Upper lobe of right lung (tissue), 1 donor: ENCODE measurements at regions not wholly inside any gene's neighbourhood (a gene's known extent, or its start where the extent isn't known, plus 50 kb on each side); places are given as distances from the start of the nearest gene placed in this dataset.

Experiments used
- ATAC-seq: fragments of 200-7000 bp; cut with Tn5 transposase; one replicate; pipeline ENCODE4 v1.9.1; 2020; ENCODE audit warnings: mild to moderate bottlenecking, moderate library complexity
- DNase-seq: peaks from one replicate; pipeline ENCODE4 v3.0.0-alpha.2; 2020
- H3K27ac ChIP-seq: fragments of 200-600 bp; one replicate; pipeline ENCODE4 v1.8.0; 2022
- H3K27me3 ChIP-seq: fragments of 200-600 bp; one replicate; pipeline ENCODE4 v1.8.0; 2022; ENCODE audit warnings: mild to moderate bottlenecking
- H3K36me3 ChIP-seq: fragments of 200-600 bp; one replicate; pipeline ENCODE4 v1.8.0; 2022
- H3K4me1 ChIP-seq: fragments of 200-600 bp; one replicate; pipeline ENCODE4 v1.8.0; 2022
- H3K4me3 ChIP-seq: fragments of 200-600 bp; one replicate; pipeline ENCODE4 v1.8.0; 2022; ENCODE audit warnings: mild to moderate bottlenecking
- H3K9me3 ChIP-seq: fragments of 200-600 bp; one replicate; pipeline ENCODE4 v1.8.0; 2022
- CTCF ChIP-seq: fragments of 200-600 bp; IDR thresholded peaks from one replicate; pipeline ENCODE4 v1.8.0; 2022; ENCODE audit warnings: antibody characterized with exemption
- intact Hi-C: fragments of 100-400 bp; cut with DNase I; formaldehyde crosslinking; loops from one replicate; pipeline ENCODE4 v1.11.0; 2022
- donor health status: DM: no; HTN: yes; CAD: no; lungs with severe emphysema.

GRCh38 chr11:109075976-109076375, 346.0 kb upstream of the C11orf87 start:
- TF ChIP-seq CTCF = no peak
- no peak overlapping the region for H3K27ac ChIP-seq
- intact Hi-C loops = no loop called here
- no peaks in the 10 kb centered on the region for H3K9me3 ChIP-seq
- ATAC-seq = no peak
- H3K36me3 ChIP-seq = no peaks in the 10 kb centered on the region
- no peaks in the 10 kb centered on the region for H3K27me3 ChIP-seq
- no peak overlapping the region for H3K4me3 ChIP-seq
- DNase-seq = no peak
- no peaks in the 10 kb centered on the region for H3K4me1 ChIP-seq

DNA sequence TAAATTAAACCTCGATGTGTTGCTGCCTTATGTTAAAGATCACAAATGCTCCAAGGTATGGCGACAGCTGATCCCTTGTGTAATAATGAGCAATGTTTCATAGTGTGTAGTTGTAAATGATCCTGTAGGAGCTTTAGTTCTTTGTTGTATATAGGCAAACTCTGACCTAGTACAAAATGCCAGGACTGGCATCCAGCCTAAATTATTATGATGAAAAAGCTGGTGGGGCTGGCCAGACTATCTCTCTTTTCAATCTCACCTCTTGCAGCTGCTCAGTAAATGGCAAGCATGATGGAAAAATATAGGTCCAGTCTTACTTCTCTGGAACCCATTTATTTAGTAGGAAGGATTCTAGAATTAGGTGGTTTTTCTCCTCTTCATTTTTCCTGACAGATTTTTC, 345.1 kb upstream of the C11orf87 start:
- H3K9me3 ChIP-seq = no peaks in the 10 kb centered on the region
- no peaks in the 10 kb centered on the region for H3K36me3 ChIP-seq
- H3K27me3 ChIP-seq = no peaks in the 10 kb centered on the region
- ATAC-seq (no peak), DNase-seq (no peak)
- no peak overlapping the region for H3K27ac ChIP-seq
- H3K4me1 ChIP-seq = no peaks in the 10 kb centered on the region
- intact Hi-C loops = no loop called here
- TF ChIP-seq CTCF = no peak
- no peak overlapping the region for H3K4me3 ChIP-seq

GRCh38 chr11:109077291-109077920, 344.6 kb upstream of the C11orf87 start:
- no peak for TF ChIP-seq CTCF
- Histone ChIP-seq H3K4me3 (no peak overlapping the region), H3K36me3 (no peaks in the 10 kb centered on the region), H3K4me1 (no peaks in the 10 kb centered on the region), H3K27ac (no peak overlapping the region), H3K9me3 (no peaks in the 10 kb centered on the region), H3K27me3 (no peaks in the 10 kb centered on the region)
- intact Hi-C loops = no loop called here
- no peak for ATAC-seq
- no peak for DNase-seq

DNA sequence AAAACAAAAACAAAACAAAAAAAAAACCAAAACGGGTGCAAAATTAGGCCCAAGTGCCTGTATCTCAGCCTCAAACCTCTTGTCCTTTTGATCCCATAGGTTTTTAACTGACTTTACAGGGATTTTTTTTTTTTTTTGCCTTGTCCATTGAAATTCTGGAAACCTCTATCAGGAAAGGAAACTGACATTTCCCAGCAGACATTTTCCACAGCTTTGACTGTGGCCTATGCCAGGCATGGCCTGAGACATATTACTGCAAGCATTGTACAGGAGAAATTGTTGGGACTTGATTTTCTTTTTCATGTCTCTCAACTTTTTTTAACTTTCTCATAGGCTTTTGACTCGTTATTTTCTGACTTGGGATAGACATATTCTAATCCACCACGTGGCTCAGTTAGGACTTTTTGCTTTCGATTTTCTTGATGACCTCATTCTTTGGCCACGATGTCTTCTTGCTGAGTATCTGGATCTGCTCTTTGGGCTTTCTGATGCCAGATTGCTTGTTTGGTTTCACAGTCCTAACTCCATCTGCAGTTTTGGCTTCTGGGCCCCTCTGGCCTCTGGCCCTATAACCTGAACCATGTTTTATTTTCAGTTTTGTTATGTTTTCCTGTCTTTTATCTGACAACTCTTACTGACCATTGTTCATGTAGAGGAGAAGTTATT, 336.1 kb upstream of the C11orf87 start:
- Histone ChIP-seq H3K4me3 (no peak overlapping the region), H3K4me1 (no peaks in the 10 kb centered on the region), H3K9me3 (no peaks in the 10 kb centered on the region), H3K27me3 (no peaks in the 10 kb centered on the region), H3K27ac (no peak overlapping the region), H3K36me3 (no peaks in the 10 kb centered on the region)
- intact Hi-C loops = no loop called here
- ATAC-seq (no peak), DNase-seq (no peak)
- no peak for TF ChIP-seq CTCF

GRCh38 chr11:109086931-109087330, 335.1 kb upstream of the C11orf87 start:
- ATAC-seq = no peak
- Histone ChIP-seq H3K36me3 (no peaks in the 10 kb centered on the region), H3K9me3 (no peaks in the 10 kb centered on the region), H3K27ac (no peak overlapping the region), H3K4me1 (no peaks in the 10 kb centered on the region), H3K27me3 (no peaks in the 10 kb centered on the region), H3K4me3 (no peak overlapping the region)
- TF ChIP-seq CTCF = no peak
- DNase-seq = no peak
- intact Hi-C loops = no loop called here
